Neural cell (in vitro differentiated cells): ENCODE measurements at regions not wholly inside any gene's neighbourhood (a gene's known extent, or its start where the extent isn't known, plus 50 kb on each side); places are given as distances from the start of the nearest gene placed in this dataset.

Source experiments
- H2AFZ ChIP-seq: fragments of 200-600, 300-800 bp; sonication (generic), shearing (Covaris generic); 2 replicates; pipeline ENCODE4 v1.6.0; 2014; ENCODE audit warnings: low read depth, mild to moderate bottlenecking, antibody characterized with exemption, low read length, moderate library complexity
- H3F3A ChIP-seq: fragments of 200-600 bp; shearing (Covaris generic); 2 replicates; pipeline ENCODE4 v1.6.1; 2016; ENCODE audit warnings: mild to moderate bottlenecking, moderate library complexity, mixed read lengths, antibody characterized with exemption, low read length; ENCODE audit not compliant: insufficient read depth, poor library complexity, severe bottlenecking
- H3K27ac ChIP-seq: fragments of 200-600, 300-800 bp; sonication (generic), shearing (Covaris generic); 2 replicates; pipeline ENCODE4 v1.5.1; 2014; ENCODE audit warnings: mild to moderate bottlenecking, low read length, moderate library complexity
- H3K27me3 ChIP-seq: fragments of 300-800, 200-600 bp; sonication (generic), shearing (Covaris generic); 2 replicates; pipeline ENCODE4 v1.6.0; 2014; ENCODE audit warnings: mild to moderate bottlenecking, low read depth, low read length, moderate library complexity; ENCODE audit not compliant: insufficient read depth
- H3K36me3 ChIP-seq: fragments of 300-800, 200-600 bp; sonication (generic), shearing (Covaris generic); 2 replicates; pipeline ENCODE4 v1.5.1; 2014; ENCODE audit warnings: mild to moderate bottlenecking, antibody characterized with exemption, low read length, moderate library complexity; ENCODE audit not compliant: insufficient read depth
- H3K4me2 ChIP-seq: fragments of 300-800, 200-600 bp; sonication (generic), shearing (Covaris generic); 2 replicates; pipeline ENCODE4 v1.6.0; 2014; ENCODE audit warnings: mild to moderate bottlenecking, low read length
- H3K4me3 ChIP-seq: fragments of 300-800, 200-600 bp; sonication (generic), shearing (Covaris generic); 2 replicates; pipeline ENCODE4 v1.5.1; 2014; ENCODE audit warnings: mild to moderate bottlenecking, low read length, moderate library complexity
- H3K79me2 ChIP-seq: fragments of 200-600 bp; shearing (Covaris generic); replicated peaks from 2 replicates; pipeline ENCODE4 v1.6.0; 2014; ENCODE audit warnings: mild to moderate bottlenecking, low read length, moderate library complexity; ENCODE audit not compliant: insufficient read depth
- H3K9ac ChIP-seq: fragments of 300-800, 200-600 bp; sonication (generic), shearing (Covaris generic); 2 replicates; pipeline ENCODE4 v1.6.1; 2016; ENCODE audit warnings: mild to moderate bottlenecking, low read length, mixed read lengths
- H3K9me2 ChIP-seq: fragments of 200-600 bp; shearing (Covaris generic); 2 replicates; pipeline ENCODE4 v1.6.1; 2016; ENCODE audit warnings: mild to moderate bottlenecking, low read length, mixed read lengths; ENCODE audit not compliant: insufficient read depth
- H3K9me3 ChIP-seq: fragments of 200-600, 300-800 bp; sonication (generic), shearing (Covaris generic); 2 replicates; pipeline ENCODE4 v1.6.1; 2016; ENCODE audit warnings: mild to moderate bottlenecking, mixed run types, low read length, moderate library complexity, mixed read lengths
- H4K20me1 ChIP-seq: fragments of 200-600 bp; shearing (Covaris generic); 2 replicates; pipeline ENCODE4 v1.6.1; 2016; ENCODE audit warnings: mild to moderate bottlenecking, mixed run types; ENCODE audit not compliant: insufficient read depth
- EP300 ChIP-seq: fragments of 450-650 bp; conservative IDR thresholded peaks from 2 replicates; pipeline ENCODE4 v1.6.1; 2014; ENCODE audit warnings: antibody characterized with exemption, mild to moderate bottlenecking, moderate library complexity; ENCODE audit not compliant: poor library complexity, severe bottlenecking
- EZH2 ChIP-seq: fragments of 200-600, 300-800 bp; shearing (Covaris generic), sonication (generic); IDR thresholded peaks from 2 replicates; pipeline ENCODE4 v1.6.1; 2014; ENCODE audit warnings: antibody characterized with exemption, low read length, borderline replicate concordance, mild to moderate bottlenecking; ENCODE audit not compliant: insufficient read depth, poor library complexity, severe bottlenecking
- MXI1 ChIP-seq: fragments of 450-650 bp; conservative IDR thresholded peaks from 2 replicates; pipeline ENCODE4 v1.6.1; 2014; ENCODE audit warnings: antibody characterized with exemption, mild to moderate bottlenecking; ENCODE audit not compliant: poor library complexity, severe bottlenecking
- POLR2AphosphoS5 ChIP-seq: IDR thresholded peaks from 2 replicates; pipeline ENCODE4 v1.6.1; 2012
- RAD21 ChIP-seq: fragments of 450-650 bp; conservative IDR thresholded peaks from 2 replicates; pipeline ENCODE4 v1.6.1; 2014; ENCODE audit warnings: antibody characterized with exemption, mild to moderate bottlenecking, moderate library complexity
- REST ChIP-seq: IDR thresholded peaks from 2 replicates; pipeline ENCODE4 v1.6.1; 2012; ENCODE audit warnings: borderline replicate concordance
- SMC3 ChIP-seq: fragments of 450-650 bp; conservative IDR thresholded peaks from 2 replicates; pipeline ENCODE4 v1.6.1; 2014; ENCODE audit warnings: antibody characterized with exemption, mild to moderate bottlenecking, moderate library complexity; ENCODE audit not compliant: poor library complexity
- TAF1 ChIP-seq: IDR thresholded peaks from 2 replicates; pipeline ENCODE4 v1.6.1; 2012; ENCODE audit warnings: low read depth
- TF ChIP-seq, protein P1 (sequence below): fragments of 450-650 bp; IDR thresholded peaks from 2 replicates; pipeline ENCODE4 v1.5.1; 2014; ENCODE audit warnings: antibody characterized with exemption, mild to moderate bottlenecking, moderate library complexity; ENCODE audit not compliant: poor library complexity, severe bottlenecking

- TF ChIP-seq MXI1 (no peak), POLR2AphosphoS5 (no peak), TAF1 (no peak), EP300 (no peak), EZH2 (no peak), REST (no peak), SMC3 (no peak), RAD21 (no peak)
- TF ChIP-seq, protein P1, sequence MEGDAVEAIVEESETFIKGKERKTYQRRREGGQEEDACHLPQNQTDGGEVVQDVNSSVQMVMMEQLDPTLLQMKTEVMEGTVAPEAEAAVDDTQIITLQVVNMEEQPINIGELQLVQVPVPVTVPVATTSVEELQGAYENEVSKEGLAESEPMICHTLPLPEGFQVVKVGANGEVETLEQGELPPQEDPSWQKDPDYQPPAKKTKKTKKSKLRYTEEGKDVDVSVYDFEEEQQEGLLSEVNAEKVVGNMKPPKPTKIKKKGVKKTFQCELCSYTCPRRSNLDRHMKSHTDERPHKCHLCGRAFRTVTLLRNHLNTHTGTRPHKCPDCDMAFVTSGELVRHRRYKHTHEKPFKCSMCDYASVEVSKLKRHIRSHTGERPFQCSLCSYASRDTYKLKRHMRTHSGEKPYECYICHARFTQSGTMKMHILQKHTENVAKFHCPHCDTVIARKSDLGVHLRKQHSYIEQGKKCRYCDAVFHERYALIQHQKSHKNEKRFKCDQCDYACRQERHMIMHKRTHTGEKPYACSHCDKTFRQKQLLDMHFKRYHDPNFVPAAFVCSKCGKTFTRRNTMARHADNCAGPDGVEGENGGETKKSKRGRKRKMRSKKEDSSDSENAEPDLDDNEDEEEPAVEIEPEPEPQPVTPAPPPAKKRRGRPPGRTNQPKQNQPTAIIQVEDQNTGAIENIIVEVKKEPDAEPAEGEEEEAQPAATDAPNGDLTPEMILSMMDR = no peak
- no peaks in the 10 kb centered on the region for H3F3A ChIP-seq
- no peak overlapping the region for H3K27ac ChIP-seq
- no peak overlapping the region for H3K4me3 ChIP-seq
- no peaks in the 10 kb centered on the region for H4K20me1 ChIP-seq
- no peak overlapping the region for H2AFZ ChIP-seq
- no peak overlapping the region for H3K4me2 ChIP-seq
- H3K79me2 ChIP-seq = no peaks in the 10 kb centered on the region
- no peaks in the 10 kb centered on the region for H3K36me3 ChIP-seq
- H3K9me3 ChIP-seq = no peaks in the 10 kb centered on the region
- H3K9ac ChIP-seq = no peak overlapping the region
- H3K9me2 ChIP-seq = no peaks in the 10 kb centered on the region
- H3K27me3 ChIP-seq = no peaks in the 10 kb centered on the region
These were observed 1368.7 kb downstream of the UQCRFS1 start for GRCh38 chr19:27844261-27844660.

DNA sequence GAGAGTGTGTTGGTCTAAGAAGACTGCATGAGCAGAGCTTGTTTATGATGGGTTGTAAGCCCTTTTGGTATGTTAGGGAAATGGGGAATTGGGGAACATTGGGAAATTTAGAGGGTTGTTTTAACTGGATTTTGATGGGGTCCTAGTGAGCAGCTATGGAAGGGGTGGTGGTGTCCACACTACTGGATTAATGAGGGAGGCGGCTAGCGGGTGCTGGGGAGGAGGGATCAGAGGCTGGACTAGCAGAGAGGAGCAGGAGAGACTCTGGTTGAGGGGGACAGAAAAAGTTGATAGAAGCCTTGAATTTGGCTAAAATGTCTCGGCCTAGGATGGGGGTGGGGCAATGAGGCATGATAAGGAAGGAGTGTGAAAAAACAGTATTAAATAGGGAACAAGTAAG, 1369.1 kb downstream of the UQCRFS1 start:
- Histone ChIP-seq H3K9me2 (no peaks in the 10 kb centered on the region), H3K27me3 (no peaks in the 10 kb centered on the region), H3F3A (no peaks in the 10 kb centered on the region), H4K20me1 (no peaks in the 10 kb centered on the region), H3K27ac (no peak overlapping the region), H3K9ac (no peak overlapping the region), H3K9me3 (no peaks in the 10 kb centered on the region), H3K36me3 (no peaks in the 10 kb centered on the region), H3K79me2 (no peaks in the 10 kb centered on the region), H3K4me3 (no peak overlapping the region), H2AFZ (no peak overlapping the region), H3K4me2 (no peak overlapping the region)
- no peak for TF ChIP-seq SMC3
- no peak for TF ChIP-seq EP300
- TF ChIP-seq TAF1 = no peak
- TF ChIP-seq RAD21 = no peak
- TF ChIP-seq EZH2 = no peak
- TF ChIP-seq REST = no peak
- TF ChIP-seq MXI1 = no peak
- no peak for TF ChIP-seq POLR2AphosphoS5
- TF ChIP-seq, protein P1 = no peak
